ENCODE measurements at regions not wholly inside any gene's neighbourhood (a gene's known extent, or its start where the extent isn't known, plus 50 kb on each side); places are given as distances from the start of the nearest gene placed in this dataset.

DNA sequence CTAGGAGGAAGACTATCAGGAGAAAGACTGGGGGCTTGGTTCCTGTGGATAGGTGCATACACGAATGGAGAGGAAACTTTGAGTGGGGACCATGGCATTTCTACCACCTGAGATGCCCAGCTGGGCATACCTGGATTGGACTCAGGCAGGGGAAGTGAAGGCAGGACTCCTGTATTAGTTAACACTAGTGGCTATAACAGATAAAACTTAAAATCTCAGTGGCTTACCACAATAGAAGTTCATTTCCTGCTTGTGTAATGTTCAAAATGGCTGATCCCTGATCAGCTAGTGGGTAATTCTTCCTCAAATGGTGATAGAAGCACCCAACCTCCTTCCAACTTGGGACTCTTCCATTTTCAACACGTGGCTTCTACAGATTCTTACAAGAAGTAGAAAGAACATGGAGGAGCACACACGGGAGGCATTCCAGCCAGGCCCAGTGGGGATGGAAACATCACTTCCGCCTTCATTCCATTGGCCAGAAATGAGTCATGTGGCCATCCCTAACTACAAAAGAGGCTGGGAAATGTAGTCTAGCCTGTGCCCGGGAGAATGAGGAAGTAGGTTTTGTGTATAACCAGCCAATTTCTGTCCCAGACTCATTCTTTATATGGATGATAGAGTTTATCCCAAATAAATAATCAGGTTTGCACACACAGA lies 112.1 kb downstream of the UTP18 start (continued):
- peak; percentile 96 for TF ChIP-seq ZNF12 (CRISPR knock-in tag; IDR thresholded peaks at IDR 0.05)
- TF ChIP-seq, protein P1, sequence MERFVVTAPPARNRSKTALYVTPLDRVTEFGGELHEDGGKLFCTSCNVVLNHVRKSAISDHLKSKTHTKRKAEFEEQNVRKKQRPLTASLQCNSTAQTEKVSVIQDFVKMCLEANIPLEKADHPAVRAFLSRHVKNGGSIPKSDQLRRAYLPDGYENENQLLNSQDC (CRISPR knock-in tag; IDR thresholded peaks at IDR 0.05), result no peak
- TF ChIP-seq GTF2B (IDR thresholded peaks at IDR 0.05; ENCODE audit: extremely low read depth, insufficient read length), result no peak
- TF ChIP-seq NR2C2 (CRISPR knock-in tag; IDR thresholded peaks at IDR 0.05), result no peak
- peak; percentile 45 for TF ChIP-seq NR2C2 (tag; IDR thresholded peaks at IDR 0.05)
- TF ChIP-seq NFE2L1 (tag; IDR thresholded peaks at IDR 0.05; ENCODE audit: borderline replicate concordance, low read depth), result no peak
- TF ChIP-seq, protein P2, sequence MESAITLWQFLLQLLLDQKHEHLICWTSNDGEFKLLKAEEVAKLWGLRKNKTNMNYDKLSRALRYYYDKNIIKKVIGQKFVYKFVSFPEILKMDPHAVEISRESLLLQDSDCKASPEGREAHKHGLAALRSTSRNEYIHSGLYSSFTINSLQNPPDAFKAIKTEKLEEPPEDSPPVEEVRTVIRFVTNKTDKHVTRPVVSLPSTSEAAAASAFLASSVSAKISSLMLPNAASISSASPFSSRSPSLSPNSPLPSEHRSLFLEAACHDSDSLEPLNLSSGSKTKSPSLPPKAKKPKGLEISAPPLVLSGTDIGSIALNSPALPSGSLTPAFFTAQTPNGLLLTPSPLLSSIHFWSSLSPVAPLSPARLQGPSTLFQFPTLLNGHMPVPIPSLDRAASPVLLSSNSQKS (CRISPR knock-in tag; IDR thresholded peaks at IDR 0.05), result no peak
- no peak for TF ChIP-seq ZKSCAN8 (CRISPR knock-in tag; IDR thresholded peaks at IDR 0.05)
- TF ChIP-seq ZBTB7A (IDR thresholded peaks at IDR 0.05; ENCODE audit: borderline replicate concordance, control insufficient read depth, low read depth, low read length), result no peak
- no peak for TF ChIP-seq NEUROD1 (IDR thresholded peaks at IDR 0.05; ENCODE audit: borderline replicate concordance, low read depth, low read length, partially characterized antibody)
- TF ChIP-seq, protein P3, sequence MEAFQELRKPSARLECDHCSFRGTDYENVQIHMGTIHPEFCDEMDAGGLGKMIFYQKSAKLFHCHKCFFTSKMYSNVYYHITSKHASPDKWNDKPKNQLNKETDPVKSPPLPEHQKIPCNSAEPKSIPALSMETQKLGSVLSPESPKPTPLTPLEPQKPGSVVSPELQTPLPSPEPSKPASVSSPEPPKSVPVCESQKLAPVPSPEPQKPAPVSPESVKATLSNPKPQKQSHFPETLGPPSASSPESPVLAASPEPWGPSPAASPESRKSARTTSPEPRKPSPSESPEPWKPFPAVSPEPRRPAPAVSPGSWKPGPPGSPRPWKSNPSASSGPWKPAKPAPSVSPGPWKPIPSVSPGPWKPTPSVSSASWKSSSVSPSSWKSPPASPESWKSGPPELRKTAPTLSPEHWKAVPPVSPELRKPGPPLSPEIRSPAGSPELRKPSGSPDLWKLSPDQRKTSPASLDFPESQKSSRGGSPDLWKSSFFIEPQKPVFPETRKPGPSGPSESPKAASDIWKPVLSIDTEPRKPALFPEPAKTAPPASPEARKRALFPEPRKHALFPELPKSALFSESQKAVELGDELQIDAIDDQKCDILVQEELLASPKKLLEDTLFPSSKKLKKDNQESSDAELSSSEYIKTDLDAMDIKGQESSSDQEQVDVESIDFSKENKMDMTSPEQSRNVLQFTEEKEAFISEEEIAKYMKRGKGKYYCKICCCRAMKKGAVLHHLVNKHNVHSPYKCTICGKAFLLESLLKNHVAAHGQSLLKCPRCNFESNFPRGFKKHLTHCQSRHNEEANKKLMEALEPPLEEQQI (IDR thresholded peaks at IDR 0.05), result no peak
- no peak for TF ChIP-seq ZNF586 (CRISPR knock-in tag; conservative IDR thresholded peaks at IDR 0.05)
- TF ChIP-seq, protein P4, sequence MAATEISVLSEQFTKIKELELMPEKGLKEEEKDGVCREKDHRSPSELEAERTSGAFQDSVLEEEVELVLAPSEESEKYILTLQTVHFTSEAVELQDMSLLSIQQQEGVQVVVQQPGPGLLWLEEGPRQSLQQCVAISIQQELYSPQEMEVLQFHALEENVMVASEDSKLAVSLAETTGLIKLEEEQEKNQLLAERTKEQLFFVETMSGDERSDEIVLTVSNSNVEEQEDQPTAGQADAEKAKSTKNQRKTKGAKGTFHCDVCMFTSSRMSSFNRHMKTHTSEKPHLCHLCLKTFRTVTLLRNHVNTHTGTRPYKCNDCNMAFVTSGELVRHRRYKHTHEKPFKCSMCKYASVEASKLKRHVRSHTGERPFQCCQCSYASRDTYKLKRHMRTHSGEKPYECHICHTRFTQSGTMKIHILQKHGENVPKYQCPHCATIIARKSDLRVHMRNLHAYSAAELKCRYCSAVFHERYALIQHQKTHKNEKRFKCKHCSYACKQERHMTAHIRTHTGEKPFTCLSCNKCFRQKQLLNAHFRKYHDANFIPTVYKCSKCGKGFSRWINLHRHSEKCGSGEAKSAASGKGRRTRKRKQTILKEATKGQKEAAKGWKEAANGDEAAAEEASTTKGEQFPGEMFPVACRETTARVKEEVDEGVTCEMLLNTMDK (IDR thresholded peaks at IDR 0.05; ENCODE audit: borderline replicate concordance, insufficient read depth, low read depth, low read length, poor library complexity, severe bottlenecking), result no peak
- no peak for TF ChIP-seq ETV5 (CRISPR knock-in tag; IDR thresholded peaks at IDR 0.05; ENCODE audit: low read depth)
- TF ChIP-seq TBP (optimal IDR thresholded peaks at IDR 0.05; ENCODE audit: low read depth, low read length), result no peak
- TF ChIP-seq ARID1B (IDR thresholded peaks at IDR 0.05), result no peak
- TF ChIP-seq SAP30 (IDR thresholded peaks at IDR 0.05; ENCODE audit: borderline replicate concordance, insufficient read depth, low read depth, low read length, poor library complexity, severe bottlenecking), result no peak
- TF ChIP-seq ETS2 (tag; IDR thresholded peaks at IDR 0.05; ENCODE audit: borderline replicate concordance, poor library complexity, severe bottlenecking), result no peak
- no peak for TF ChIP-seq HMBOX1 (IDR thresholded peaks at IDR 0.05)
- TF ChIP-seq ZKSCAN1 (IDR thresholded peaks at IDR 0.05; ENCODE audit: low read depth, low read length), result no peak
